IMR-90 (cell line): ENCODE measurements at regions not wholly inside any gene's neighbourhood (a gene's known extent, or its start where the extent isn't known, plus 50 kb on each side); places are given as distances from the start of the nearest gene placed in this dataset.

Experiments used
- ATAC-seq: fragments of 200-7000 bp; cut with Tn5 transposase; 2 replicates; pipeline ENCODE4 v1.9.1; 2020; ENCODE audit warnings: low read depth, mild to moderate bottlenecking, moderate library complexity
- BruUV-seq: library from RNA; stranded (reverse); fragments of 400-500 nt; replicated peaks from 2 replicates; lab custom pipeline; 2021; lab: Mats Ljungman, UMichigan
- CTCF ChIA-PET: fragments of 300-600 bp; formaldehyde crosslinking; extraction: SDS; loops from one replicate; lab custom pipeline; 2021; ENCODE audit warnings: antibody characterized with exemption; lab: Yijun Ruan, JAX
- POLR2A ChIA-PET: fragments of 300-600 bp; sonication (Branson Sonifier 250); formaldehyde crosslinking; loops from one replicate; lab custom pipeline; 2022; ENCODE audit warnings: antibody characterized with exemption; ENCODE audit not compliant: unreplicated experiment; lab: Charles Lee
- DNase-seq: peaks from one replicate; pipeline ENCODE4 v3.0.0; 2013
- H2AFZ ChIP-seq: replicated peaks from 2 replicates; pipeline ENCODE3; 2013; ENCODE audit warnings: low read length, mild to moderate bottlenecking; ENCODE audit not compliant: poor library complexity
- H2AK5ac ChIP-seq: 2 replicates; pipeline ENCODE4 v1.6.1; 2013; ENCODE audit warnings: low read depth, low read length, inconsistent platforms
- H2AK9ac ChIP-seq: replicated peaks from 2 replicates; pipeline ENCODE3; 2013; ENCODE audit warnings: mild to moderate bottlenecking, low read depth, low read length, moderate library complexity; ENCODE audit not compliant: poor library complexity
- H2BK120ac ChIP-seq: 2 replicates; pipeline ENCODE4 v1.6.1; 2013; ENCODE audit warnings: low read depth, low read length, inconsistent platforms
- H2BK15ac ChIP-seq: 3 replicates; pipeline ENCODE4 v1.6.1; 2013; ENCODE audit warnings: low read depth, low read length, inconsistent platforms
- H2BK20ac ChIP-seq: 2 replicates; pipeline ENCODE4 v1.6.1; 2013; ENCODE audit warnings: low read depth, mild to moderate bottlenecking, inconsistent platforms, low read length, moderate library complexity
- H2BK5ac ChIP-seq: 2 replicates; pipeline ENCODE4 v1.6.1; 2013; ENCODE audit warnings: mild to moderate bottlenecking, low read depth, low read length, inconsistent platforms; ENCODE audit not compliant: poor library complexity, severe bottlenecking
- H3K14ac ChIP-seq: replicated peaks from 2 replicates; pipeline ENCODE4 v1.6.1; 2013; ENCODE audit warnings: low read depth, low read length, inconsistent platforms
- H3K18ac ChIP-seq: 2 replicates; pipeline ENCODE4 v1.6.1; 2013; ENCODE audit warnings: low read depth, low read length, control low read depth
- H3K23ac ChIP-seq: 2 replicates; pipeline ENCODE4 v1.6.1; 2013; ENCODE audit warnings: low read depth, low read length, inconsistent platforms
- H3K27ac ChIP-seq: 2 replicates; pipeline ENCODE4 v1.5.1; 2013; ENCODE audit warnings: mild to moderate bottlenecking, control low read depth, low read length; ENCODE audit not compliant: insufficient read depth
- H3K27me3 ChIP-seq: 2 replicates; pipeline ENCODE4 v1.6.1; 2013; ENCODE audit warnings: low read length; ENCODE audit not compliant: control insufficient read depth, insufficient read depth
- H3K36me3 ChIP-seq: 2 replicates; pipeline ENCODE4 v1.6.1; 2013; ENCODE audit warnings: low read length, mixed read lengths; ENCODE audit not compliant: control insufficient read depth, insufficient read depth
- H3K4ac ChIP-seq: 2 replicates; pipeline ENCODE4 v1.6.1; 2013; ENCODE audit warnings: low read depth, low read length, inconsistent platforms
- H3K4me1 ChIP-seq: 2 replicates; pipeline ENCODE4 v1.6.1; 2013; ENCODE audit warnings: low read length, mixed read lengths; ENCODE audit not compliant: control insufficient read depth, insufficient read depth
- H3K4me2 ChIP-seq: 2 replicates; pipeline ENCODE4 v1.6.1; 2013; ENCODE audit warnings: low read depth, mild to moderate bottlenecking, control low read depth, low read length, moderate library complexity
- H3K4me3 ChIP-seq: 2 replicates; pipeline ENCODE4 v1.5.1; 2013; ENCODE audit warnings: low read depth, mild to moderate bottlenecking, control low read depth, low read length, moderate library complexity; ENCODE audit not compliant: insufficient read depth
- H3K56ac ChIP-seq: 2 replicates; pipeline ENCODE4 v1.6.1; 2013; ENCODE audit warnings: low read length, inconsistent platforms; ENCODE audit not compliant: insufficient read depth; ENCODE audit errors: extremely low read depth
- H3K79me1 ChIP-seq, 2 experiments: 2 replicates each; pipeline ENCODE4 v1.6.1; 2013; ENCODE audit warnings: low read length in 2 of 2, inconsistent platforms in 1 of 2, low read depth in 1 of 2
- H3K9ac ChIP-seq: 2 replicates; pipeline ENCODE4 v1.6.1; 2013; ENCODE audit warnings: low read depth, low read length, control low read depth
- H3K9me1 ChIP-seq: 2 replicates; pipeline ENCODE4 v1.6.1; 2013; ENCODE audit warnings: low read length, inconsistent platforms; ENCODE audit not compliant: insufficient read depth
- H3K9me3 ChIP-seq: 2 replicates; pipeline ENCODE4 v1.6.1; 2013; ENCODE audit warnings: low read length; ENCODE audit not compliant: control insufficient read depth, insufficient read depth
- H4K20me1 ChIP-seq: 2 replicates; pipeline ENCODE4 v1.6.1; 2013; ENCODE audit warnings: low read length, inconsistent platforms; ENCODE audit not compliant: insufficient read depth
- H4K5ac ChIP-seq: 2 replicates; pipeline ENCODE4 v1.6.1; 2013; ENCODE audit warnings: mild to moderate bottlenecking, low read depth, low read length, control low read depth
- H4K8ac ChIP-seq, 2 experiments: 2 replicates each; pipeline ENCODE4 v1.6.1; 2013; ENCODE audit warnings: low read depth in 2 of 2, low read length in 2 of 2, control low read depth in 1 of 2, inconsistent platforms in 1 of 2
- H4K91ac ChIP-seq: 2 replicates; pipeline ENCODE4 v1.6.1; 2013; ENCODE audit warnings: low read depth, low read length, inconsistent platforms; ENCODE audit not compliant: insufficient read depth
- BHLHE40 ChIP-seq: fragments of 150-350 bp; IDR thresholded peaks from 2 replicates; pipeline ENCODE4 v1.6.1; 2016; ENCODE audit warnings: mild to moderate bottlenecking, low read depth, low read length
- CEBPB ChIP-seq: IDR thresholded peaks from 2 replicates; pipeline ENCODE4 v1.6.1; 2012; ENCODE audit warnings: low read depth, low read length, improper control_type of control experiment
- CHD1 ChIP-seq: IDR thresholded peaks from 2 replicates; pipeline ENCODE4 v1.6.1; 2012; ENCODE audit warnings: low read depth, low read length, improper control_type of control experiment
- FOS ChIP-seq: fragments of 150-350 bp; IDR thresholded peaks from 2 replicates; pipeline ENCODE4 v1.6.1; 2016; ENCODE audit warnings: low read depth, low read length
- MAFK ChIP-seq: IDR thresholded peaks from 2 replicates; pipeline ENCODE4 v1.6.1; 2012; ENCODE audit warnings: low read depth, low read length, improper control_type of control experiment
- MAZ ChIP-seq: IDR thresholded peaks from 2 replicates; pipeline ENCODE4 v1.6.1; 2012; ENCODE audit warnings: low read depth, mild to moderate bottlenecking, low read length, improper control_type of control experiment, moderate library complexity, borderline replicate concordance
- MXI1 ChIP-seq: IDR thresholded peaks from 2 replicates; pipeline ENCODE4 v1.6.1; 2012; ENCODE audit warnings: low read depth, mild to moderate bottlenecking, low read length, moderate library complexity, borderline replicate concordance
- NFE2L2 ChIP-seq: fragments of 150-350 bp; IDR thresholded peaks from 2 replicates; pipeline ENCODE4 v1.6.1; 2016; ENCODE audit warnings: low read depth, mild to moderate bottlenecking, low read length
- POLR2A ChIP-seq: IDR thresholded peaks from 2 replicates; pipeline ENCODE4 v1.6.1; 2012; ENCODE audit warnings: mild to moderate bottlenecking, low read depth, low read length
- RAD21 ChIP-seq: IDR thresholded peaks from 2 replicates; pipeline ENCODE4 v1.6.1; 2012; ENCODE audit warnings: low read length, improper control_type of control experiment
- RCOR1 ChIP-seq: IDR thresholded peaks from 2 replicates; pipeline ENCODE4 v1.6.1; 2012; ENCODE audit warnings: mild to moderate bottlenecking, low read length, improper control_type of control experiment; ENCODE audit not compliant: insufficient replicate concordance
- RFX5 ChIP-seq: IDR thresholded peaks from 2 replicates; pipeline ENCODE4 v1.8.0; 2012; ENCODE audit warnings: low read depth, mild to moderate bottlenecking, low read length, moderate library complexity
- SMC3 ChIP-seq: fragments of 150-350 bp; IDR thresholded peaks from 2 replicates; pipeline ENCODE4 v1.6.1; 2016; ENCODE audit warnings: low read depth, mild to moderate bottlenecking, antibody characterized with exemption, low read length, moderate library complexity
- WGBS, 2 experiments: methylation state at CpG; one replicate each; pipeline versions ENCODE4 v1.1.5 to v1.1.7; 2013; ENCODE audit warnings: missing lambda C conversion rate in 2 of 2; ENCODE audit not compliant: insufficient read length in 1 of 2; ENCODE audit errors: extremely low coverage in 2 of 2; 5-methylcytosine and 5-hydroxymethylcytosine counted together
- dilution Hi-C: fragments of 300-500 bp; cut with HindIII; formaldehyde crosslinking; loops from one replicate; pipeline ENCODE4 v1.14.3; 2018; ENCODE audit warnings: low sequenced_read_pairs; ENCODE audit not compliant: unreplicated experiment
- in situ Hi-C: fragments of 300-500 bp; cut with MboI; formaldehyde crosslinking; loops from 3 replicates; pipeline ENCODE4 v1.14.3; 2019; ENCODE audit warnings: low sequenced_read_pairs, inconsistent platforms, mixed read lengths
- intact Hi-C: fragments of 100-400 bp; cut with micrococcal nuclease; formaldehyde crosslinking; loops from 2 replicates; pipeline ENCODE4 v1.10.0; 2022
- TF ChIP-seq, protein P1 (sequence below): conservative IDR thresholded peaks from 2 replicates; pipeline ENCODE4 v1.5.1; 2012; ENCODE audit warnings: mild to moderate bottlenecking, low read depth, low read length, improper control_type of control experiment
- TF ChIP-seq, protein P2 (sequence below): fragments of 150-350 bp; IDR thresholded peaks from 2 replicates; pipeline ENCODE4 v1.6.1; 2016; ENCODE audit warnings: low read depth, mild to moderate bottlenecking, low read length, moderate library complexity, borderline replicate concordance
- TF ChIP-seq, protein P3 (sequence below): fragments of 150-350 bp; IDR thresholded peaks from 2 replicates; pipeline ENCODE4 v1.6.1; 2017; ENCODE audit warnings: mild to moderate bottlenecking, antibody characterized with exemption, low read length, low read depth

DNA sequence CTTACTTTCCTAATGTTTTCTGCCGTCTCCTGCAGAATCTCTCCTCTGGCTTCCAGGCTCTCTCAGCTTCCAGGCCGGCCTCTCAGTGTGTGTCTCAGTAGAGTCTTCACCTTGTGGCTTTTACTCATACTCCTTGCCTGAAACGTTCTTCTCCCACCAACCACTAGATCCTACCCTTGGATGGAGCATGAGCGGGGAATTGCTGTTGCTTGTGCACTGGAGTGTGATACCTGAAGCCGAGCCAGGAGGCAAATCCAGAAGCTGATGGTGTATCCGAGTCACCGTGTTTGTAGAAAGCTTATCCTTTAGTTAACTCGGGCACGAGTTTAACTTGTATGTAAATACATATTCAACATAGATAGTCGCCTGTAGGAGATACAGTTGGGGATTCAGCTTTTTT lies 285.0 kb upstream of the C2CD4B start:
- no peak overlapping the region for H2AK9ac ChIP-seq
- H4K20me1 ChIP-seq = peaks cover under 1% of the 10 kb centered on the region
- no peak overlapping the region for H2BK5ac ChIP-seq
- no peaks in the 10 kb centered on the region for H3K36me3 ChIP-seq
- H4K5ac ChIP-seq = no peak overlapping the region
- no peaks in the 10 kb centered on the region for H3K27me3 ChIP-seq
- no peak overlapping the region for H3K14ac ChIP-seq
- H3K4me1 ChIP-seq = peaks cover 25% of the 10 kb centered on the region
- no peak overlapping the region for H4K8ac ChIP-seq
- H3K4ac ChIP-seq = no peak overlapping the region
- TF ChIP-seq SMC3 (no peak), BHLHE40 (no peak), CEBPB (no peak), NFE2L2 (no peak), MXI1 (no peak), POLR2A (no peak), RAD21 (no peak), MAZ (no peak), RCOR1 (no peak), RFX5 (no peak), CHD1 (no peak), FOS (no peak), MAFK (no peak)
- TF ChIP-seq, protein P1, sequence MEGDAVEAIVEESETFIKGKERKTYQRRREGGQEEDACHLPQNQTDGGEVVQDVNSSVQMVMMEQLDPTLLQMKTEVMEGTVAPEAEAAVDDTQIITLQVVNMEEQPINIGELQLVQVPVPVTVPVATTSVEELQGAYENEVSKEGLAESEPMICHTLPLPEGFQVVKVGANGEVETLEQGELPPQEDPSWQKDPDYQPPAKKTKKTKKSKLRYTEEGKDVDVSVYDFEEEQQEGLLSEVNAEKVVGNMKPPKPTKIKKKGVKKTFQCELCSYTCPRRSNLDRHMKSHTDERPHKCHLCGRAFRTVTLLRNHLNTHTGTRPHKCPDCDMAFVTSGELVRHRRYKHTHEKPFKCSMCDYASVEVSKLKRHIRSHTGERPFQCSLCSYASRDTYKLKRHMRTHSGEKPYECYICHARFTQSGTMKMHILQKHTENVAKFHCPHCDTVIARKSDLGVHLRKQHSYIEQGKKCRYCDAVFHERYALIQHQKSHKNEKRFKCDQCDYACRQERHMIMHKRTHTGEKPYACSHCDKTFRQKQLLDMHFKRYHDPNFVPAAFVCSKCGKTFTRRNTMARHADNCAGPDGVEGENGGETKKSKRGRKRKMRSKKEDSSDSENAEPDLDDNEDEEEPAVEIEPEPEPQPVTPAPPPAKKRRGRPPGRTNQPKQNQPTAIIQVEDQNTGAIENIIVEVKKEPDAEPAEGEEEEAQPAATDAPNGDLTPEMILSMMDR = no peak
- TF ChIP-seq, protein P2, sequence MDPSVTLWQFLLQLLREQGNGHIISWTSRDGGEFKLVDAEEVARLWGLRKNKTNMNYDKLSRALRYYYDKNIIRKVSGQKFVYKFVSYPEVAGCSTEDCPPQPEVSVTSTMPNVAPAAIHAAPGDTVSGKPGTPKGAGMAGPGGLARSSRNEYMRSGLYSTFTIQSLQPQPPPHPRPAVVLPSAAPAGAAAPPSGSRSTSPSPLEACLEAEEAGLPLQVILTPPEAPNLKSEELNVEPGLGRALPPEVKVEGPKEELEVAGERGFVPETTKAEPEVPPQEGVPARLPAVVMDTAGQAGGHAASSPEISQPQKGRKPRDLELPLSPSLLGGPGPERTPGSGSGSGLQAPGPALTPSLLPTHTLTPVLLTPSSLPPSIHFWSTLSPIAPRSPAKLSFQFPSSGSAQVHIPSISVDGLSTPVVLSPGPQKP = no peak
- TF ChIP-seq, protein P3, sequence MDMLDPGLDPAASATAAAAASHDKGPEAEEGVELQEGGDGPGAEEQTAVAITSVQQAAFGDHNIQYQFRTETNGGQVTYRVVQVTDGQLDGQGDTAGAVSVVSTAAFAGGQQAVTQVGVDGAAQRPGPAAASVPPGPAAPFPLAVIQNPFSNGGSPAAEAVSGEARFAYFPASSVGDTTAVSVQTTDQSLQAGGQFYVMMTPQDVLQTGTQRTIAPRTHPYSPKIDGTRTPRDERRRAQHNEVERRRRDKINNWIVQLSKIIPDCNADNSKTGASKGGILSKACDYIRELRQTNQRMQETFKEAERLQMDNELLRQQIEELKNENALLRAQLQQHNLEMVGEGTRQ = no peak
- no peak overlapping the region for H3K27ac ChIP-seq
- no peak overlapping the region for H2BK15ac ChIP-seq
- H3K79me1 ChIP-seq = peaks cover 5 to 56% of the 10 kb centered on the region in 2 experiments; a peak in 3 of 4 replicates
- no peak overlapping the region for H3K4me2 ChIP-seq
- H3K18ac ChIP-seq = no peak overlapping the region
- in situ Hi-C loops = no loop called here
- H3K56ac ChIP-seq = no peak overlapping the region
- H4K91ac ChIP-seq = no peak overlapping the region
- BruUV-seq = no TSS peak
- H3K9me1 ChIP-seq = peaks cover 25% of the 10 kb centered on the region
- no peak overlapping the region; the same call in 1 of the 2 replicates for H2BK20ac ChIP-seq
- 100% methylated on average over 1 of the region's 10 CpGs; no CpG with 5 or more reads in 1 of the 2 experiments for WGBS, 2 experiments
- H3K9me3 ChIP-seq = no peaks in the 10 kb centered on the region
- peak overlapping the region; percentile 21 for H2AK5ac ChIP-seq
- no peak overlapping the region for H3K23ac ChIP-seq
- DNase-seq = no peak
- H2BK120ac ChIP-seq = peak overlapping the region; percentile 17; the same call in 1 of the 2 replicates
- H3K4me3 ChIP-seq = no peak overlapping the region
- intact Hi-C loops = loop anchor here (5.0 kb wide), 1 partner anchor 58 kb away; the partner anchor contains the start of gene TLN2
- CTCF ChIA-PET = interaction anchor here (0.8 kb wide), 1 partner anchor 58 kb away, joined by 3 read pairs; no protein-coding TSS in a partner anchor
- dilution Hi-C loops = no loop called here
- H3K9ac ChIP-seq = no peak overlapping the region
- H2AFZ ChIP-seq = no peak overlapping the region
- no peak for ATAC-seq
- POLR2A ChIA-PET = interaction anchor here (0.6 kb wide), 2 partner anchors 9 to 134 kb away, joined by 3 read pairs; no protein-coding TSS in a partner anchor
